T47D (cell line): ENCODE measurements at regions not wholly inside any gene's neighbourhood (a gene's known extent, or its start where the extent isn't known, plus 50 kb on each side); places are given as distances from the start of the nearest gene placed in this dataset.
A peak's percentile ranks its signal among the peaks of the same experiment; 100 is the strongest.

Experiments
- DNase-seq, 2 experiments: peaks; one replicate each; pipeline versions ENCODE4 v3.0.0 to v3.0.0-alpha.2; 2011 to 2012; ENCODE audit warnings: low read depth in 1 of 2, low spot score in 1 of 2
- JUND ChIP-seq: IDR thresholded peaks from 2 replicates; pipeline ENCODE4 v1.6.1; 2012; ENCODE audit warnings: low read depth
- in situ Hi-C: cut with HindIII; loops from 2 replicates; pipeline ENCODE4 v1.10.0; 2016; ENCODE audit warnings: low sequenced_read_pairs, low pct_unique_long_range_greater_than_20kb

GRCh38 chr11:114815176-114815575, 136.8 kb downstream of the NXPE2 start:
- TF ChIP-seq JUND: no peak
- no peak for DNase-seq
- in situ Hi-C loops: no loop called here

DNA sequence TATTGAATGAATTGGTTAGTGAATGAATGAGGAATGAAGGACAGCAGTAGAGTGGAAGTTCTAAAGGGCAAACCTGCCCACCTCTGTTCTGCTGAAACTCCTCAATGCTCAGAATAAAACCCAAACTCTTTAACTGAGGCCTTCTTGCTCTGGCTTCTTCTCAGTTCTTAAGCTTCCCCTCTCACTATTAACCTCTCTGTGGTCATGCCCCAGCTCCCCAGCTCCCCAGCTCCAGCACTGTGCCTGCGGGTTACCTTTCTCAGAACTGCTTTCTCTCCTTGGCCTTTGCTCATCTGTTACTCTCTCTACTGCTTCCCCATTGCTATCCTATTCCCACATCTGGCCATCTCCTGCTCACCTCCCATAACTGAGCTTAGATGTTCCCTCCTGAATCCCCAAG, 137.4 kb downstream of the NXPE2 start:
- in situ Hi-C loops: no loop called here
- TF ChIP-seq JUND: no peak

GRCh38 chr11:114816791-114817190, 138.5 kb downstream of the NXPE2 start:
- DNase-seq: no peak
- TF ChIP-seq JUND: no peak
- in situ Hi-C loops: no loop called here

More for the DNA sequence above, 137.4 kb downstream of the NXPE2 start:
- no peak for DNase-seq

DNA sequence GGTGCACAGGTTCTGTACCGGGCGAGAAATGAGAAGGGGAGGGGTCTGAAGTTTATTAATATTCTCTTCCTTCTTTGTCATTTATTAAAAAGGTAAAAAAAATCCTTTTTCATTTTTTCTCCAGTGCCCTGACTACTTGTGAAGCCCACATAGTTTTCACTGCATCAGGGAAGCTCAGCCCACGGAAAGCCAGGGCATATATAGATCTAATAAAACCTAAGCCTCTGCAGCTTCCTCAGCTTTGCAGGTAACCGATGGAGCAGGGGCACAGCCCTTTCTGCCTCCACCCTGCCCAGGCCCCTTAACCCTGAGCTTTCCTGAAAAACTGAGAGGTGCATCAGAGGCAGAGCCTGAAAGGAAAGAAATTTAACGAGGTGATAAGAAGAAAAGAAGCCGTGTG, 140.1 kb downstream of the NXPE2 start:
- no peak for DNase-seq
- in situ Hi-C loops: no loop called here
- TF ChIP-seq JUND: no peak

GRCh38 chr11:114819028-114819427, 140.7 kb downstream of the NXPE2 start:
- DNase-seq: no peak
- in situ Hi-C loops: no loop called here

GRCh38 chr11:114820621-114821020, 142.3 kb downstream of the NXPE2 start:
- DNase-seq: no peak
- no peak for TF ChIP-seq JUND
- in situ Hi-C loops: no loop called here

More at GRCh38 chr11:114819028-114819427, 140.7 kb downstream of the NXPE2 start:
- no peak for TF ChIP-seq JUND

DNA sequence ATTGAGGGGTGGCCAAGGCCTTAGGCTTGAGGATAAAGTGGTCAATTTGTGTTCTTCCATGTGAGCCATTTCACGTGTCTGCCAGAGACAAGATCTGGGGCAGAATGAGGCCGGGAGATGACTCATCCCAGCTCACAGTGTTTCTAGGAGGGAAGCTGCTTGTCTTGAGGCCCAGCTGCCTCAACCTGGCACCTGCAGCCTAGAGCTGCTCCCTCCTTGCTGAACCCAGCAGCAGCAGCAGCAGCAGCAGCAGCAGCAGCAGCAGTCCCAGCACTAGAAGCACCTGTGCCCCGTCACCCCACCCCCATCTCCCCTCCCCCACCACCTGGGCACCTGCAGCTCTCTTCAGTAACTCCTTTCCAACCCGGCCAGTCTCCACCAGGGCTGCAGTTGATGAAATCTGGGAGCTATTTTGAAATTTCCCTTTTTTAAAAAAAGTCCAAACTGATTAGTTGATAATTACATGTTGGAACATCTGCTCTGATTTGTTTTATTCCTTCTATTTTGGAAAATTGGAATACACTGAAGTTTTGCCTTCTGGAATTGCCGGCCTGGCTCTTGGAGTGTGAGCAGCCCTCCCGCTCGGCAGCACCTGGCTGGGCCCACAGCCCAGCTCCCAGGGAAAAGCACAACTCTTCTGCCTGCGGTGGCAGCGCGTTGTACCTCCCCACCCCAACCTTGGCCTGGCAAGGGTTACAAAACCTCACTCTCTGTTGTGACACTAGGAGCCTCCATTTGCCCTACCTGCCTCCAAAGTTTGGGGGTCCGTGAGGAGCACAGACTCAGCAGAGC, 143.5 kb downstream of the NXPE2 start:
- in situ Hi-C loops: no loop called here
- no peak for TF ChIP-seq JUND
- DNase-seq: no peak

DNA sequence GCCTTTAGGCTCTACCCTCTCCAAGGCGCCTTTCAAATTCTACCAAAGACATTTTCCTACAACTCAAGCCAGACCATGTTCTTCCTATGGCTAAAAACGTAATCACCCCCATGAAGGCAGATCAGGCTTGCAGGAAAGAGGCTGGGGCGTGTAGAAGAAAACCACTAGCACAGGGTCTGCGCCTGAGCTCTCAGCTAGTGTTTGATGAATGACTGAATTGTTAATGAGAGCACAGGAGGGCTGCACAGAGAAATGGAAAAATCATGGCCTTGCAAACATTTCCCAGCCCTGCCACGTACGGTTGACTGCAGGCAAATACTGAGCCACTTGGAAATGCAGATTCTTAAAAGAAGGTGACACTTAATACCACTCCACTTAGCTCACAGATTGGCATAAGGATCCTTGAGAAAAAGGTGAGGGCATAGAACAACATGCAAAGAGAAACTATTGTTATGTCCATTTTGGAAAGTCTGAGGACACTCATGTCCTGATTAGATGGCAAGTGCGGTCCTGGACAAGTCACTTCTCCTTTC, 148.6 kb downstream of the NXPE2 start:
- no peak for DNase-seq
- in situ Hi-C loops: no loop called here
- TF ChIP-seq JUND: no peak

DNA sequence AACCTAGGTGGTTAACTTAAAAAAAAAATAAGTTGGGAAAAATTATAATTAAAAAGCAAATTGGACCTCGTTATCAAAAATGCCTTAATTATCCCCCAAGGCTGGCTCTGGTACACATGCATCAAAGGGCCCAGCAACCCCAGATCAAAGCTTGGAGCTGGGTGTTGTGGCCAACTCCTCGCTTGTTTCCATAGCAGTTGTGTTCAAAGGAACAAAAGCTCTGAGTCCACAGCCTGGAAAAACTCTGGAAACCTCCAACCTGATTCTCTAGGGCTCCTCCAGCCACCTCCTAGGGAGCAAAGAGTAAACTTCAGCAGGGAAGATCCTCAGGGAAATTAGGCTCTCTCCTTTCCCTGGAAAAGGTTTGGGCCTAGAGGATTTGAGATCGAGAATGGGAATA, 149.4 kb downstream of the NXPE2 start:
- TF ChIP-seq JUND: no peak
- in situ Hi-C loops: no loop called here
- DNase-seq: no peak

GRCh38 chr11:114832532-114833125, 154.3 kb downstream of the NXPE2 start:
- in situ Hi-C loops: no loop called here
- peak in 1 of 2 experiments; percentile 11 for DNase-seq
- TF ChIP-seq JUND: no peak

GRCh38 chr11:114836161-114836560, 157.8 kb downstream of the NXPE2 start:
- no peak for TF ChIP-seq JUND
- DNase-seq: no peak
- in situ Hi-C loops: no loop called here

- no peak for DNase-seq
- TF ChIP-seq JUND: no peak
- in situ Hi-C loops: no loop called here
These were observed 166.6 kb downstream of the NXPE2 start for GRCh38 chr11:114844896-114845295.

- in situ Hi-C loops: no loop called here
- no peak for DNase-seq
- no peak for TF ChIP-seq JUND
These were observed 167.6 kb downstream of the NXPE2 start for GRCh38 chr11:114845766-114846415.
